ENCODE measurements at regions not wholly inside any gene's neighbourhood (a gene's known extent, or its start where the extent isn't known, plus 50 kb on each side); places are given as distances from the start of the nearest gene placed in this dataset.

GRCh38 chr9:1743121-1743960 lies 271.8 kb upstream of the SMARCA2 start:
- Histone ChIP-seq H3K27ac (no peak overlapping the region), H3K4me1 (no peaks in the 10 kb centered on the region), H3K36me3 (no peaks in the 10 kb centered on the region), H3K9me3 (no peaks in the 10 kb centered on the region), H3K4me3 (no peak overlapping the region), H3K27me3 (no peaks in the 10 kb centered on the region)
- DNase-seq, result no peak
- no peak for FAIRE-seq
- ATAC-seq, result no peak
- no peak for TF ChIP-seq CTCF (IDR thresholded peaks at IDR 0.05)
- WGBS, 2 donors, result 84 to 86% methylated on average over 7 of the region's 7 CpGs
- intact Hi-C loops (cut with DNase I), result no loop called here

GRCh38 chr9:1745980-1746379 lies 269.2 kb upstream of the SMARCA2 start:
- Histone ChIP-seq H3K4me1 (no peaks in the 10 kb centered on the region), H3K9me3 (no peaks in the 10 kb centered on the region), H3K27me3 (no peaks in the 10 kb centered on the region), H3K27ac (no peak overlapping the region), H3K36me3 (no peaks in the 10 kb centered on the region), H3K4me3 (no peak overlapping the region)
- intact Hi-C loops (cut with DNase I), result no loop called here
- DNase-seq, result no peak
- TF ChIP-seq CTCF (IDR thresholded peaks at IDR 0.05), result no peak
- WGBS, 2 donors, result 27 to 32% methylated on average over 2 of the region's 2 CpGs
- no peak for ATAC-seq
- FAIRE-seq, result no peak

- ATAC-seq, result no peak
- Histone ChIP-seq H3K36me3 (no peaks in the 10 kb centered on the region), H3K4me1 (no peaks in the 10 kb centered on the region), H3K27ac (no peak overlapping the region), H3K9me3 (no peaks in the 10 kb centered on the region), H3K4me3 (no peak overlapping the region), H3K27me3 (no peaks in the 10 kb centered on the region)
- no peak for TF ChIP-seq CTCF (IDR thresholded peaks at IDR 0.05)
- no peak for FAIRE-seq
- WGBS, 2 donors, result 66 to 78% methylated on average over 2 of the region's 2 CpGs
- intact Hi-C loops (cut with DNase I), result no loop called here
- no peak for DNase-seq
Observed at GRCh38 chr9:1747417-1747967, 267.7 kb upstream of the SMARCA2 start.

- ATAC-seq (no peak), DNase-seq (no peak), FAIRE-seq (no peak)
- no peaks in the 10 kb centered on the region for H3K36me3 ChIP-seq
- H3K4me1 ChIP-seq, result no peaks in the 10 kb centered on the region
- H3K27me3 ChIP-seq, result no peaks in the 10 kb centered on the region
- H3K4me3 ChIP-seq, result no peak overlapping the region
- no peak for TF ChIP-seq CTCF (IDR thresholded peaks at IDR 0.05)
- whole genome bisulfite sequencing, 2 donors, result 58 to 75% methylated on average over 1 of the region's 1 CpG
- intact Hi-C loops (cut with DNase I), result no loop called here
- H3K9me3 ChIP-seq, result no peaks in the 10 kb centered on the region
- H3K27ac ChIP-seq, result no peak overlapping the region
Observed at GRCh38 chr9:1748407-1748806, 266.7 kb upstream of the SMARCA2 start.

GRCh38 chr9:1757186-1757585 lies 258.0 kb upstream of the SMARCA2 start:
- no peaks in the 10 kb centered on the region for H3K27me3 ChIP-seq
- no peak for TF ChIP-seq CTCF (IDR thresholded peaks at IDR 0.05)
- WGBS, 2 donors, result 55 to 66% methylated on average over 5 of the region's 5 CpGs
- no peak overlapping the region for H3K4me3 ChIP-seq
- no peaks in the 10 kb centered on the region for H3K4me1 ChIP-seq
- ATAC-seq (no peak), FAIRE-seq (no peak), DNase-seq (no peak)
- no peaks in the 10 kb centered on the region for H3K36me3 ChIP-seq
- no peaks in the 10 kb centered on the region for H3K9me3 ChIP-seq
- intact Hi-C loops (cut with DNase I), result no loop called here
- no peak overlapping the region for H3K27ac ChIP-seq

All from pancreas (tissue), 10 donors.